LHCN-M2 (cell line): ENCODE measurements at regions not wholly inside any gene's neighbourhood (a gene's known extent, or its start where the extent isn't known, plus 50 kb on each side); places are given as distances from the start of the nearest gene placed in this dataset.

Experiments used
- DNase-seq: peaks from one replicate; pipeline ENCODE4 v3.0.0-alpha.2; 2012; ENCODE audit warnings: low read depth

DNA sequence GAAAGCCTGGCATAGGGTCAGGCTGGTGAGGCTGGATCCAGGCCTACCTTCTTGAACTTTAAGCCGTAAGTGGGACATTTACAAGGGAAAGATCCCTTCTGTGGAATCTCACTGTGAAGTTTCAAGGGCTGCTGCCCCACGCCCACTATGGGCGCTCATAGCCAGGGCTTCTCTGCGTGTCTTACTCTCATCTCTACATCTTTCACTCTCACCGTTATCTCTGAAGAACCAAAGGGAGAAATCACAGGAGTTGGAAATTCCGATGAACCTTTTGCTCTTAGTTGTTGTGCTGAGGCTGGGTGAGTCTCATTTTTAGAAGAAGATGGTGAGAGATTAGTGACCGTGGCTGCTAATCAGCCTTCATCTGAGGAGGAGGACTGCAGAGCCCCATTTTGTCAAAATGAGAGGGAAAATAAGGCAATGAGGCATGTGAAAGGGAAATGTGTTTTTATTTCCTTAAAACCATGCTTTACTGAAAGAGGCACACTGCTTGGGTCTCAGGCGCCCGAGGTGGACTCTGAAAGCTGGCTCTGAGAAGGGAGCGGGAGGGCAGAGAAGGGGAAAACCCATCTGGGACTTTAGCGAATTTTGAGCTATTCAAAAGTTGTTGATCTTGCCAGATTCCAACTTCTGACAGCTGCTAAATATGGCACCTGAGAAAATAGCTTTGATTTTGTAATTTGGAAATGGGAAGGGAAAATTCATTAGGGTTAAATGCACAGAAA is 301.5 kb downstream of the CLIC5 start:
- DNase-seq, result no peak
